ENCODE measurements at regions not wholly inside any gene's neighbourhood (a gene's known extent, or its start where the extent isn't known, plus 50 kb on each side); places are given as distances from the start of the nearest gene placed in this dataset.

GRCh38 chr2:23155022-23155421 lies 230.0 kb upstream of the KLHL29 start:
- Histone ChIP-seq H3K9ac (ENCODE audit: low read length) (no peak overlapping the region), H3K36me3 (replicated peaks; ENCODE audit: low read depth, low read length) (no peaks in the 10 kb centered on the region), H2AFZ (ENCODE audit: low read depth, low read length) (no peak overlapping the region), H3K4me3 (ENCODE audit: low read length) (no peak overlapping the region), H3K4me2 (ENCODE audit: low read length) (no peak overlapping the region), H4K20me1 (ENCODE audit: insufficient read depth, low read length) (no peaks in the 10 kb centered on the region), H3K27me3 (ENCODE audit: low read depth, low read length) (no peaks in the 10 kb centered on the region), H3K27ac (ENCODE audit: low read length) (no peak overlapping the region), H3K9me3 (ENCODE audit: insufficient read depth, low read length) (no peaks in the 10 kb centered on the region), H3K79me2 (ENCODE audit: low read length) (no peaks in the 10 kb centered on the region), H3K4me1 (ENCODE audit: low read length) (no peaks in the 10 kb centered on the region)
- TF ChIP-seq EZH2phosphoT487 (IDR thresholded peaks at IDR 0.05; ENCODE audit: low read depth): no peak
- TF ChIP-seq CTCF (IDR thresholded peaks at IDR 0.05; ENCODE audit: low read depth, low read length): no peak

GRCh38 chr2:23157812-23158211 lies 227.2 kb upstream of the KLHL29 start:
- H4K20me1 ChIP-seq (ENCODE audit: insufficient read depth, low read length): no peaks in the 10 kb centered on the region
- no peak overlapping the region for H2AFZ ChIP-seq (ENCODE audit: low read depth, low read length)
- H3K79me2 ChIP-seq (ENCODE audit: low read length): no peaks in the 10 kb centered on the region
- no peak overlapping the region for H3K4me2 ChIP-seq (ENCODE audit: low read length)
- H3K27me3 ChIP-seq (ENCODE audit: low read depth, low read length): no peaks in the 10 kb centered on the region
- H3K27ac ChIP-seq (ENCODE audit: low read length): no peak overlapping the region
- H3K9ac ChIP-seq (ENCODE audit: low read length): no peak overlapping the region
- no peaks in the 10 kb centered on the region for H3K36me3 ChIP-seq (replicated peaks; ENCODE audit: low read depth, low read length)
- no peaks in the 10 kb centered on the region for H3K9me3 ChIP-seq (ENCODE audit: insufficient read depth, low read length)
- H3K4me1 ChIP-seq (ENCODE audit: low read length): no peaks in the 10 kb centered on the region
- no peak for TF ChIP-seq EZH2phosphoT487 (IDR thresholded peaks at IDR 0.05; ENCODE audit: low read depth)
- TF ChIP-seq CTCF (IDR thresholded peaks at IDR 0.05; ENCODE audit: low read depth, low read length): no peak
- H3K4me3 ChIP-seq (ENCODE audit: low read length): no peak overlapping the region

- H3K36me3 ChIP-seq (replicated peaks; ENCODE audit: low read depth, low read length): no peaks in the 10 kb centered on the region
Observed at GRCh38 chr2:23158306-23158705, 226.7 kb upstream of the KLHL29 start.

GRCh38 chr2:23159746-23160405 lies 225.1 kb upstream of the KLHL29 start:
- H3K27me3 ChIP-seq (ENCODE audit: low read depth, low read length): no peaks in the 10 kb centered on the region; the same call in 1 of the 2 replicates

More at GRCh38 chr2:23158306-23158705, 226.7 kb upstream of the KLHL29 start:
- no peaks in the 10 kb centered on the region for H4K20me1 ChIP-seq (ENCODE audit: insufficient read depth, low read length)
- H3K79me2 ChIP-seq (ENCODE audit: low read length): no peaks in the 10 kb centered on the region
- no peak overlapping the region for H3K4me3 ChIP-seq (ENCODE audit: low read length)
- H3K9ac ChIP-seq (ENCODE audit: low read length): no peak overlapping the region
- H3K27me3 ChIP-seq (ENCODE audit: low read depth, low read length): no peaks in the 10 kb centered on the region
- no peak overlapping the region for H2AFZ ChIP-seq (ENCODE audit: low read depth, low read length)
- no peak overlapping the region for H3K4me2 ChIP-seq (ENCODE audit: low read length)
- no peaks in the 10 kb centered on the region for H3K9me3 ChIP-seq (ENCODE audit: insufficient read depth, low read length)
- TF ChIP-seq EZH2phosphoT487 (IDR thresholded peaks at IDR 0.05; ENCODE audit: low read depth) (no peak), CTCF (IDR thresholded peaks at IDR 0.05; ENCODE audit: low read depth, low read length) (no peak)
- H3K27ac ChIP-seq (ENCODE audit: low read length): no peak overlapping the region
- H3K4me1 ChIP-seq (ENCODE audit: low read length): no peaks in the 10 kb centered on the region

More at GRCh38 chr2:23159746-23160405, 225.1 kb upstream of the KLHL29 start:
- no peaks in the 10 kb centered on the region for H3K9me3 ChIP-seq (ENCODE audit: insufficient read depth, low read length)
- no peaks in the 10 kb centered on the region for H3K36me3 ChIP-seq (replicated peaks; ENCODE audit: low read depth, low read length)
- no peaks in the 10 kb centered on the region for H3K4me1 ChIP-seq (ENCODE audit: low read length)
- TF ChIP-seq EZH2phosphoT487 (IDR thresholded peaks at IDR 0.05; ENCODE audit: low read depth): no peak
- no peak for TF ChIP-seq CTCF (IDR thresholded peaks at IDR 0.05; ENCODE audit: low read depth, low read length)
- H3K4me3 ChIP-seq (ENCODE audit: low read length): no peak overlapping the region
- H3K4me2 ChIP-seq (ENCODE audit: low read length): no peak overlapping the region
- no peak overlapping the region for H3K9ac ChIP-seq (ENCODE audit: low read length)
- no peaks in the 10 kb centered on the region for H3K79me2 ChIP-seq (ENCODE audit: low read length)
- H2AFZ ChIP-seq (ENCODE audit: low read depth, low read length): no peak overlapping the region
- no peaks in the 10 kb centered on the region for H4K20me1 ChIP-seq (ENCODE audit: insufficient read depth, low read length)
- no peak overlapping the region for H3K27ac ChIP-seq (ENCODE audit: low read length)
